ENCODE measurements at regions not wholly inside any gene's neighbourhood (a gene's known extent, or its start where the extent isn't known, plus 50 kb on each side); places are given as distances from the start of the nearest gene placed in this dataset.

GRCh38 chr9:27963836-27964235, 390.6 kb upstream of the C9orf72 start:
- TF ChIP-seq CTCF (IDR thresholded peaks at IDR 0.05) (no peak), EZH2 (IDR thresholded peaks at IDR 0.05) (no peak), EZH2phosphoT487 (IDR thresholded peaks at IDR 0.05) (no peak)

Data from neural progenitor cell (in vitro differentiated cells).